Activated naive CD4-positive, alpha-beta T cell treated with anti-CD3 and anti-CD28 coated beads, Interleukin-2, amount 50 U/mL, for 16 hours (primary cell): ENCODE measurements at regions not wholly inside any gene's neighbourhood (a gene's known extent, or its start where the extent isn't known, plus 50 kb on each side); places are given as distances from the start of the nearest gene placed in this dataset.

Source experiments
- DNase-seq: peaks from one replicate; pipeline ENCODE4 v3.0.0-alpha.2; 2020

DNA sequence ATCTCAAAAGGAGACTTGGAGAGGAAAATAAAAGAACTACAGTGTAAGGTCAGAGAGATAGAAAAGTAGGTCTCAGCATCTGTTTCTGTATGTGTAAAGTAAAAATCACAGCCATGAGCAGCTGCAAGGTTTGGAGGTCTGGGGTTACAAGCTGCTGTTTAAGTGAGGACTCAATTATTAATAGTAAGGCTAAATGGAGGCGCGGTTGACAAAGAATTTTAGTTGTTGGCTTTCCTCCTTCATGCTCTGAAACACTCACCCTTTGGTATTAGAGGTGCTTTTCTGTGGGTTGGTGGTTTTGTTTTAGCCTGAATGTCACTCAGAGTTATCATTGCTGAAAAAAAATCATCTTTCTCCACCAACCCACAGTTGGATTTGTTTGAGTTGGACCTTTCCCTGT, 59.8 kb upstream of the HAO2 start:
- DNase-seq = no peak

DNA sequence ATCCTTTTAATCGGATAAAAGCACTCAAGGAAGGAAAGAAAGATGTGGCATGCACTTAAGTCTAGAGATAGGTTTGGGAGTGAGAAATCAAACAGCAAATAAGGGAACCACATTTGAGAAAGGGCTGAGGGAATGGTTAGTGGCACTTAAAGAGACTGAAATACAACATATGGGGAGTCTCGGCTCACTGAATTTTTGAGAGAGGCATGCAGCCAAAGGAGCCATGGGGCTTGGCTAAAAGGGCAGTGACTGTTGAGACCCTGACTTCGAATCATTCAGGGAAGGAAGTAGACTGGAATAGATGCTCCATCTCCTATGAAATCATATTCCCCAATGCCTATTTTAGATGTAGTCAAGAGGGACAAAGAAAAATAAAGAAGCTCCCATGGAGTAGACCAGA, 58.3 kb upstream of the HAO2 start:
- DNase-seq = no peak

DNA sequence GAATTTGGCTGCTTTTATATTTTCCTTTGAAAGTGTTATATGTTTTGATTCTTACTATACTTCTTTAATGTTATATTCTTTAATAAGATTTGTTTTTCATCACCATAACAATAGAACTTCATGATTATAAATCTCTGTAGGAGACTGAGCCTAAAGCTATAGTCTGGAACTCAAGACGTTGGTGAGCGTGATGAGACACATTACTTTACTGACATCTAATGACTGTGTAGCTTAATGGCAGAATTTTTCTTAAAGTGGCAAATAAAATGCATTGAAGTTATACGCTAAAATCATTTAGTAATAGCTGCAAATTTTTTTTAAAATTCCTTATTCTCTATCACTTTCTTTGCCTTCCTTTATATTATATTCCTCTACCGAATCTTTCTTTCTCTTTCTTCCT, 56.1 kb upstream of the HAO2 start:
- no peak for DNase-seq

DNA sequence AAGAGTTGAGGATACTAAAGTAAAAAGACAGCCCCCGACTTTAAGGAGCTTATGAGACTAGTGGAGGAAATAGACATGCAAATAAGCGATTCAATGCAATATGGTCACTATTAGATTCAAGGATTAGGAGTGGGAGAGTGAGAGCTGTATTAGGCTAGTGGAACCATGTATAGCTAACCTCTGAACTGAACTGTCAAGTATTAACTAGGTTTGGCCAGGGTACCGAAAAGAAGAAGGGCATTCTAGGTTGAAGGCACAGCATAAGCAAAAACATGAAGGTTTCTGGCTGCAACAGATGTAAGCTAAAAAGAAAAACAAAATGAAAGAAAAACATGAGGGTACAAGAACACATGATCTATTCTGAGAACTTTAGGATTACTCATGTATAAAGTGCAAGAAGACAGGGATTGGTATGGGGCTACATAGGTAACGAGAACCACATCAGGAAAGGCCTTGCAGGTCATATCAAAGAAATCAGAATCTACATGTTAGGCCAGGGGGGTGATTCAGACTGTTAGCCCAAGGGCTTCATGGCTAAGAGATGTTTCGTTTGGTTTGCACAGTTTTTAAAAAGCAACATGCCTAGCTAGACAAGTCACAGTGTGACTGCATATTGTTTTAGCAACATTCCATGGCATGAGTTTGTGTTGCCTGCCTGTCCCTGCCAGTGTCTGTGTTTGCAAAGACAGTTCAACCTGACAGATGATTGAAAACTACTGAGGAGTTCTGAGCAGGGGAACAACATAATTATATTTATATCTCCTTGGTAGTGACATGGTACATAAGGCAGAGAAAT, 54.4 kb upstream of the HAO2 start:
- no peak for DNase-seq

DNA sequence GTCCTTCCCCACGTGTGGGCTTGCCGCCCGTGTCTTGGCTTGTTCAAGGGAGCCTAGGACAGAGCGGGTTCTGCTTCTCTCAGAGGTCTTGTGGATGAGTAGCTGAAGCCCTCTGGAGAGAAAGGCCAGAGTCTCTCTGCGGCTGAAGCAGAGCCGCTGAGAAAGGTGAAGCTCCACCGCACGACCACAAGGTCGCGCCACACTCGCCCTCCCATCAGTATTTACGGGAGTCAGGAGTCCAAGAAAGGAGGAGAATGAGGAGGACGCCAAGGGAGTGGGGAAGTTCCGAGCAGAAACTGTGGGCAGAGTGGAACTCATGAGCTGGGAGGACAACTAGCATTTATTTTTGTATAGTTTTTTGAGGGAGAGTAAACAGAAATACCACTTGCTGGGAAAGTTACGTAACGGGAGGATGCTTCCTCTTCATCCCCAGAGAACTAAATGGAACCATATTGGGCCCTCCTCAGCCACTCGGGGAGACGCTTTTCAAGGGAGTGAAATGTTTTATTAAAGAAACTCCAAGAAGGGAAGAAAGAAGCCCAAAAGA, 51.6 kb upstream of the HAO2 start:
- DNase-seq = no peak

DNA sequence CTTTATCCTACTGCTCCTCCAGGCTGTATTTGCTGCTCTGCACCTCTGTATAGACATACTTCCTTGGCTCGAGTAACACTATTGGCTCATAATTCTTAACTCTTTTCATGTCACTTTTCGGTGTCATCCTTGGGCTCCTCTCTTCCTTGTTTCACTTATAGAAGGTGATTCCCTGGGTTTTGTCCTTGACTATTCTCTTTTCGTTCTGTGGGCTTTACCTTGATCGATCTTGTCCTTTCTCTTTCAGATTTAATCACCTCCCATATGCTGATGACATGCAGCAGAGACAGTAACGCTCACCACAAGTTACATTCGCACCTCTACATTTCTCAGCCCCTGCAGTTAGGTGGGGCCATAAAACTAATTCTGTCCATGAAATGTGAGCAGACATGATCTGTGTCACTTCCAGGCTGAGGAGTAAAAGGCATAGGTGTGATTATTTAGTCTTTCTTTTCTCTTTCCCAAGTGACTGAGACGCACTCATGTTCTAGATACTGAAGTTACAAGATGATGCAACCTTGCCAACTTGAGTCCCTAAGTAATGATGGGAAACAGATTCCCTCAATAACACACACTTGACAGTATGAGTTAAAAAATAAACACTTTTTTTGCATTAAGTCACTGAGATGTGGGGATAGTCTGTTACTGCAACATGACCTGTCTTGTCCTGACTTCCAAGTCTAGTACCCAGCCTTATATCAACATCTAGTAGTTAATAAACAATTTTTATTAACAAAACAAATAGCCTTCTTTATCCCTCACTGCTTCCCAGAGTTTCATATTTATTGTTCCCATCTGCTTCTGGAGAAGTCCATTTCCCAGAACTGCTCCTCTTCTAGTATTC, 49.9 kb upstream of the HAO2 start:
- no peak for DNase-seq
